ENCODE measurements at regions not wholly inside any gene's neighbourhood (a gene's known extent, or its start where the extent isn't known, plus 50 kb on each side); places are given as distances from the start of the nearest gene placed in this dataset.

DNA sequence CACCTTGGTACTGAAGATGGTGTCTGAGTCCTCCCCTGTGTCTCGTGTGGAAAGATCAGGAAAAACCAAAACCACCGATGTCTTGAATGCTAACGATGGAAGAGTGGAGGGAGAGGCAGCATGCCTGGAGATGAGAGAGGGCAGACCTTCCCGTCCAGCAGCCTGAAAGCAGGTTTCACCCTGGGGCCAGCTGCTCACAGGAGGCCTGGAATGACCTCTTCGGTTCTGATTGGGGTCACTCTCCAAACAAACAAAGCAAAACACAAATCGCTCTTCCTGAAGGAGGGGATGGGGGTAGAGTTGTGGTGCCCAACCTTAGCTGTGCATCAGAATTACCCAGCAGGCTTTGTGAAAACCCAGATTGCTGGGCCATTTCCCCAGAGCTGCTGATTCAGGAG, 142.3 kb upstream of the SOX1 start:
- DNase-seq (ENCODE audit: low spot score) (no peak), FAIRE-seq (no peak)

DNA sequence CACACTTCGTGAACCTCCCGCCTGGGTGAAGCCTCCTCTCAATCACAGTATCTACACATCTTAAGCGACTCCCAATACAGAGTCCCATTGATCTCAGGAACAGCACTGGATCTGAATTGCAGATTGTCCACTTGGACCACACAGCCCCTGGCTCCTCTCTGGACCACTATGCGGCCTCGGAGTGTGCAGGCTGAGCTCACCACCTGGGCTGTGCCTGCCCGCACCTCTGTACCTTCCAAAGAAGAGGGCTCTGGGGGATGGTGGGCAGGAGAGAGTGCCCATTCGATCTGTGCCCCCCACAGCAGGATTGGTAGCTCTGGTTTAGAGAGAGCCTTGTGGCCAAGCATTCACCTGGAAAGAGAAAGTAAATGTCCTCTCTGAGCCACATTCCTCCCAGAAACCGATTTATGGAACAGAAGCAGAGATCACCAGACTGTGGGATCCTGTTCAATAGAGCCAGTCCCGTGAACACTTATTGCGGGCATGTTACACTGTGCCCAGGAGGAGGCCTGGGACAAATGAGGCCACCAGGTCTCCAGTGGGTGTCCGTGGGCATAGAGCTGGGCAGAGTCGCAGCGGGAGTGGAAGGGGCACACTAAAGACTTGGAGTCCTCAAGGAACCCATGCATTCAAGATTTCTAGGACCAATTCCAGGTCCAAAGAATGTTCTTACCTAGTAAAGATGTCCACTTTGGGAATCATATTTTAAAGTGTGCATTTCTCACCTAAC, 141.6 kb upstream of the SOX1 start:
- no peak for DNase-seq (ENCODE audit: low spot score)
- FAIRE-seq: no peak

DNA sequence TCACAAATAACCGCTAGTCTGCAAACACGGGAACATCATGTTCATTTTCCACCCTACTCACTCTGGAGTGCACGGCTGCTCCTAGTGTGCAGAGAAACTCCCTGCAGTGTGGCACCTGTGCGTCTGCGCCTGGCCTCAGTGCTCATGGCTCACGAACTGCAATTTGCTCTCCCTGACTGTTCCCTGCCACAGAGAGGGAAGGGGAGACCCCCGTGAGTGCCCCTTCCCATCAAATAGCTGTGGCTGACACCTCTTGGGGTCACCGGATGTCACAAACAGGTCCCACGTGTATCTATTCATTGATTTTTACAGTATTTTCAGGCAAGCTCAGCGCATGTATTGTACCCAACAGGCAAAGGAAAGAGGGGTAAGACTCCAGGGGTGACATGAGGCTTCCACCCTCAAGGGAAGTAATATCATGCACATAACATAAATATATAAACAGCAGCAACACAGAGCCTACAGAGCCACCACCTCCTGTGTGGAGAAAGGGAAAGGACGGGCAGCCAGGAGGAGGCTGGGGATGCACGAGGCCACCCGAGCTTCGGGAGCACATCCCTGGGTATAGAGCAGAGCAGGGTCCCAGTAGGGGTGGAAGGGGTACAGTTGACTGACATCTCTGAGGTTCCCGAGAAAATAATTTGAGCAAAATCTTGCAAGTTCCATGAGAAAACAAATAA, 140.3 kb upstream of the SOX1 start:
- DNase-seq (ENCODE audit: low spot score) (no peak), FAIRE-seq (no peak)

DNA sequence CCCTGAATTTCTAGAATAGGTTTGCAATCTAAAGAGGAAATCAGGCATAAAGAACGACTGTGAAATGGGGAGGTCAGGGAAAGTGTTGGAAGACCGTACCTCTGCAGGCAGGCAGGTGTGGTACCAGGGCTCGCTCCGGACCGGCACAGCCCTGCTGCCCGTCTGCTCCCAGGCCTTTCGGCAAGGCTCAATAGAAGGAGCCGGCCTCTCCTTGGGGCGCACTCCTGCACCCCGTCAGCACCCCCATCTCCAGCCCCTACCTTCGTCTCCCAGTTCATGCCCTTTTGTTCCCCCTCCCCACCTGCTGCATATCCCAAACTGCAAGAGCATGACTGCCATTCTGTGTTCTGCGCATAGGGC, 139.8 kb upstream of the SOX1 start:
- DNase-seq (ENCODE audit: low spot score): no peak
- no peak for FAIRE-seq

DNA sequence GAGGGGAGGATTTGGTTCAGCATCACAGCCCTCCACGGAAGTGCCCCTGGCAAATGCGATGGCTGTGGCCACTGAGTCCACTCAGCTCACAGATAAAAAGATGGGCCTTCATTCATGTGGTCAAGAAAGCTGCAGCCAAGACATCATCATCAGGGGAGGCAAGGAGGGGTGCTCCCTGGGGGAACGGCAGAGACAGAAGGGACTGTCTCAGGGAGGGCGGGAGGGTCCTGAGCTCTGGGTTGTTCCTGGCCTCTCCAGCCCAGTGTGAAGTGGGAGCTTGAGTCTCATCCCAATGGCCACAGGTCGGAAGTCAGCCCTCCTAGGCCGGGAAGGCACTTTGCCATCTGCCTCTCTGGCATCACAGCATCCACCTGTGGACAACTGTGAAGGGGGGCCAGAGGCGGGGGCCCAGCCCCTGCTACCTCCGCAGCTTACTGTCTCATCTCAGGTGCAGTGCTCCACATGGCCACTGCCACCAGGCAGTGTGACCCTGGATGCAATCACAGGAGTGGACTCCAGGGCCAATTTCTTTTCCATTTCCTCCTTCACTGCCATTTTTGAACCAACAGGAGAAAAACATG, 137.8 kb upstream of the SOX1 start:
- FAIRE-seq: no peak
- no peak for DNase-seq (ENCODE audit: low spot score)

DNA sequence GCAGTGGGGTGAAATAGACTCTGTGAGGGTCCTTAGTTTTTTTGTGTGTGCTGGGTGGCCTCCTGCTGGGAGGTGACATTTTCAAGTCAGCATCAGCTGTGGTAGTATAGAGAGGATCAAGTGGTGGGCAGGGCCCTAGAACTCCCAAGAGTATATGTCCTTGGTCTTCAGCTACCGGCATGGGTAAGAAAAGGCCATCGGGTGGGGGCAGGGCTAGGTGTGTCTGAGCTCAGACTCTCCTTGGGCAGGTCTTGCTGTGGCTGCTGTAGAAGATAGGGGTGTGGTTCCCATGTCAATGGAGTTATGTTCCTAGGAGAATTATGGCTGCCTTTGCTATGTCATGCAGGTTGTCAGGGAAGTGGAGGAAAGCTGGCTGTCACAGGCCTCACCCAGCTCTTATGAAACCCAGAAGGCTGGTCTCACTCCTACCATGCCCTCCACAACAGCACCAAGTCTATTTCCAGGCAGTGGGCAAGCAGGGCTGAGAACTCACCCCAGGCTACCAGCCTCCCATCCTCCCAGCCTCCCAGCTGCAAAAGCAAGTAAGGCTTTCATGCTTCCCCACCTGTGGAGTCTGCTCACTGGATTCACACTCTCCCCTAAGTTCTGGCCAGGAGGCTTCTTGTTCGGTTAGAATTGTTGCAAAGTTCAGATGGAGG, 130.6 kb upstream of the SOX1 start:
- FAIRE-seq: no peak
- DNase-seq (ENCODE audit: low spot score): no peak

DNA sequence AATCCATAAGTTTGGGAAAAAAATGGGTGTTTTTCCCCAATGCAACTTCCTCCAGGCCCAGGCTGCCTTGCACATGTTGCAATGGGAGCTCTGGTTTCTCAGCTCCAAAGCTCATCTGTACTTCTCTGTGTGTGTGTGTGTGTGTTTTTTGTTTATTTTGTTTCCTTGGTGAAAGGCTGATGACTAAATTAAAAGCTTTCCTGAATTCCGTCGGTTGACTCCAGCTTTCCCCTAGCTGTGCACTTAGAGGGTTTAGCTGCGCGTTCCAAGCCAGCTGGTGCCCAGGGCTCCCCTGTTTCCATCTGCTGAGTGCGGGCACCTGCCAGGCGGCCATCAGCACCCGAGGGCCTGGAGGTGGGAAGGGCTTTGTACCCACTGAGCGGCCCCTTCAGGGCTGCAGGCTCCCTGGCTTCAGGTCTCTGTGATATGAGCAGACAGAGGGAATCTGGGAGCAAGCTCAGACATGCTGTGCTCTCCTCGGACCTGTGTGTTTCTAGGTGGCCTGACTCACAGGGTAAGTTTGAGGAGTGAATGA, 129.1 kb upstream of the SOX1 start:
- DNase-seq (ENCODE audit: low spot score) (no peak), FAIRE-seq (no peak)

DNA sequence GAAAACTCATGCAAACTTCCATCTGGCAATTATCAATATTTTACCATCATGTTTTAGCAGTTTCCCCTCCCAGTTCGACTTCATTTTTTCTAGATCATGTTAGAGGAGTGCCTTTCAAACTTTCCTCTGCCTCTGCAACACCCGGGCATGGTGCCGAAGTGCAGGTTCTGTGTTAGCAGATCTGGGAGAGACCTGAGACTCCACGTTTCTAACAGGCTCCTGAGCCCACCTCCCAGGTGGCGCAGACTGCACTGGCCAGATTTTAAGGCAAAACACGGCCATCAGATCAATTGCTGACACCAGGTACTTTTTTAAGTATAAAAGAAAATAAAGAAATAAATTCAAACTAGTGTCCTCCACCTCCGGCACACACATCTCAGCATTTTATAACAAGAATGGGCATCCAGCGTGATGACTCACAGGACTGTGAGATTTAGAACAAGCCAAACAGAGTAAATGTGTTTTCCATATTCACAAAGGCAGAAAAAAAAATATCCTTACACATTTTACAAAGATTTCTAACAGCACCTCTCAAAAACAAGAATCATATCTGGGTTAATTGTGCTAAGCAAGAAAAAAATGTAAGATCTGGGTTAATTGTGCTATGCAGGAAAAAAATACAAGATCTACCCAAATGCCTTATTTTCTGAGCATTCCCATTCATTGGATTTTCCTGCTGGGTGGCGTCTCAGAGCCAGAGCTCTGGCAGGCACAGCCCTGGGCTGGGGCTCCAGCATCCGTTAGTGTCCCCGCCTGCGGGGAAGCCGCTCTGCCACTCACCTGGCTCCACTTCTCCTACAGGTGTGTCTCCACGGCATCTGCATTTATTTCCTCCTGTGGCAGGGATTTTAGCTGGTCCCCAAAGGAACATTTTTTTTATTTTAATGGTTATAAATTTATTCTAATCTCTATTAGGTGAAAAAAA, 127.9 kb upstream of the SOX1 start:
- FAIRE-seq (no peak), DNase-seq (ENCODE audit: low spot score) (no peak)

DNA sequence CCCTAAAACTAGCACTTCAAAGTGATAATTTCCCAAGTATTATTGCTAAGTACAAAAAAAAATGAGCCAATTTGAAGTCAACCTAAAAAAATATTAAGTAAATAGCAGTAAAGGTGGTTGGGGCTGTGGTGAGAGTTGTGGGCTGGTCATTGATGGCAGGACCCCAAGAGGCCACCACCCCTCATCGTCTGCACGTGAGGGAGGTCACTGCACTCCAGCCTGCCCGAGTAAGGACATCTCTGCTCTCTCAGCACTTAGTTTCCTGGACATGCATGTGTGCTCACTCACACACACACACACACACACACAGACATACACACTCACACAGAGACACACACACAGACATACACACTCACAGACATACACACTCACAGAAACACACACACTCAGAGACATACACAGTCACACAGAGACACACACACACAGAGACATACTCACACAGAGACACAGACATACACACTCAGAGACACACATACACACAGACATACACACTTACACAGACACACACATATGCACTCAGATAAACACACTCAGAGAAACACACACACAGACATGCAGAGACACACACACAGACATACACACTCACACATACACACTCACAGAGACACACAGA, 127.2 kb upstream of the SOX1 start:
- peak; percentile 98 for FAIRE-seq
- no peak for DNase-seq (ENCODE audit: low spot score)

DNA sequence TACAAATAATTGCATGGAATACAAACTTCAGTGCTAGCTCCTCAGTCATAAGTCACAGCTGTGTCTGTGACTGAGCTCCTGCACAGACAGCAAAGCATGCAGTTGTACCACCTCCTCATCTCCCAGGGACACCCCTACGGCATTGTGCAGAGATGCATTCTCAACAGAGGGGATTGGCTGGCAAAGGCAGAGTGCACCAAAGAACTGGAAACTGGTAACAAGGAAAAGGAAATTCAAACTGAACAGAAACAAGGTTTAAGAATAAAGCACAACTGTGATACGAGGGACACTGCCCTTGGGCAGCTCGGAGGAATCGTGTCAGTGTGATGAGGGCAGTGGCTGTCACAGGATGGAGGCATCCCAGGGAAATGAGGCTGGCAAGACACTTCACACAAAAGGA, 126.1 kb upstream of the SOX1 start:
- FAIRE-seq: peak; percentile 62

DNA sequence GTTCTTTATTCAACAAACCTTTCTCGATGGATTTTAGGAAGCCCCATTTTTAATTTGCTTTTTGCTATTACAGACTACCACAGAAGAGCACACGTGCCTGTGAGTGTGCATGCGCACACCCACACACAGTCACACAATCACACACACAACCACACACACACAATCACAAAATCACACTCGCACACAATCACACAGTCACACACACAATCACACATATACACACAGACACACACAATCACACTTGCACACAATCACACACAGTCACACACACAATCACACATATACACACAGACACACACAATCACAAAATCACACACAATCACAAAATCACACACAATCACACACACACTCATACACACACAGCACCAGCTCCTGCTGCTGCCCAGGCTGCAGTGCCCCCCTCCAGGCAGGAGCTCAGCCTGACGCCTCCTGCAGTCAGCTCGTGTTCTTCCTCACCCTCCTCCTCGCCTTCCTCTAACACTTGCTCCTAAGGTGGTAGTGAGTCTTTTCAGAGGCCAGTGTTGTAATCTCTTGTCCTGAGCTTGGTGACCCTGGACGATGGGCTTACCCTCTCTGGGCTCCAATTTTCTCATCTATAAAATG, 125.0 kb upstream of the SOX1 start:
- DNase-seq (ENCODE audit: low spot score): no peak
- FAIRE-seq: peak; percentile 96

More for the DNA sequence above, 126.1 kb upstream of the SOX1 start:
- DNase-seq (ENCODE audit: low spot score): no peak

DNA sequence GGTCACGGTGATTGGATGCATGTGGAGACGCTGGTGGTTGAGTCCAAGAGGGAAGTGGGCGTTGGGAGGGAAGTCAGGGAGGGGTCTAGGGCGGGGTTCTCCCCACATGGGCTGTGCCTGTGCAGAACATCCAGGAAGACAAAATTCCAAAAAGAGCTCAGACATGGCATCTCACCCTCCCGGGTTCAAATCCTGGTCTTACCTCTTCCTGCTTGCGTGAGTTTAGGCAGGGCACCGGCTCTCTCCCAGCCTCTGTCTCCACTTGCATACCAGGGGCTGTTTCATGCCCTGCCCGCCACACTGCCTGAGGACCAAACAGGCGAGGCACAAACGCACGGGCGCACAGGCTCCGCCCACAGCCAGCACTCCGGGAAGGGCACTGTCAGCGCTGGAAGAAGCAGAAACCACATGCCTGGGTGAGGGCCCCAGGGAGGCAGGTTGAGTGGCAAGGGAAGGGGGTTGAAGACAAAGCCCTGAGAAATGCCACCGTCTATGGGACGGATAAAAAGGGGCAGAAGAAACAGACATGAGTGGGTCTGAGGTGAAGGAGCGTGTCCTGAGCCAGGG, 123.6 kb upstream of the SOX1 start:
- no peak for FAIRE-seq
- DNase-seq (ENCODE audit: low spot score): no peak

DNA sequence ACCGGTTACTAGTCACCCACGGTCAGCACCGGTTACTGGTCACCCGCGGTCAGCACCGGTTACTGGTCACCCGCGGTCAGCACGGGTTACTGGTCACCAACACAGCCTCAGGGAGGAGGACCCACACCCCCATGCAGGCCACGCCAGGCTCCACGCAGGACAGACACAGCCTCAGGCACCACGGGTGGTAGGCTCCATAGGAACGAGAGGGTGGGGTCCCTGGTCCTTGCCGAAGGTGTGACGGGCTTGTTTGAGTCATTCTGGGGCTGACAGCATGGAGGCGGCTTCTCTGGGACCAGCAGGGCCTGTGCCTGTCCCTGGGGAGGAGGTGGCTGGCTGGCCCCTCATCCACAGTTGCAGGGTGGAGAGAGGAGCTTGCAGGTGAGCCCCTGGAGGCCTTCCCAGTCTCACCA, 122.8 kb upstream of the SOX1 start:
- FAIRE-seq (no peak), DNase-seq (ENCODE audit: low spot score) (no peak)

DNA sequence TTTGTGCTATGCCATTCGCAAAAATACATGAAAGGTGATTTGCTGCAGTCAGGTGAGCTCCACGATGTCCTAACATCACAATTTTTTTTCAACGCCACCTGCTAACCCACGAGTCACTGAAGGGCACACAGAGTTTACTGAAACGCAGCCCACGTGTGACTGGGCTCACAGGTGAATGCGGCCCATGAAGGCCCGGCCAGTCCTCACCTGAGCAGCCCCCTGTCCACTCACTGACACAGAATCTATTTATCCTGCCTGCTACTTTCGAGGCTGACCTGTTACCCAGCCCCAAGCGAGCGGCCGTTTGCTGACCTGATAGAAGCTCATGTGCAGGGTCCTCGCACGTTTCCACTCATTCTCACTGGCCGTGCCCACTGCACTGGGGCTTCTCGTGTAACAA, 121.9 kb upstream of the SOX1 start:
- DNase-seq (ENCODE audit: low spot score): no peak
- no peak for FAIRE-seq

DNA sequence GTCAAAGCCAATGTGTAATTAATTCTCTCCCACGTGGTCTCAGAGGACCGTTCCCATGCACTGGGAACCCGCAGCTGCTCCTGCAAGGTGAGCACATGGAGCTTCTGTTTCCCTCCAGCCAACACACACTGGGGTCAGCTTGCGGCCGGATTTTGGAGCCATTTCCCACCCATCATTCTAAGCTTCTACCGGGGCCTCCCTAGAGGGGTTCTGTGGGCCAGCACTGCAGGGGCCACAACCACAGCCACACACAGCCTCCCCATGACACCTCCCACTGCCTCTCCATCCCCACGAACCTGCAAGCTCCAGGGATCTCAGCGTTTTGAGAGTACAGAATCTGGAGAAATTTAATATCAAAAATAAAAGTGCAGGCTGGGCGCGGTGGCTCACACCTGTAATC, 120.7 kb upstream of the SOX1 start:
- DNase-seq (ENCODE audit: low spot score) (no peak), FAIRE-seq (no peak)

DNA sequence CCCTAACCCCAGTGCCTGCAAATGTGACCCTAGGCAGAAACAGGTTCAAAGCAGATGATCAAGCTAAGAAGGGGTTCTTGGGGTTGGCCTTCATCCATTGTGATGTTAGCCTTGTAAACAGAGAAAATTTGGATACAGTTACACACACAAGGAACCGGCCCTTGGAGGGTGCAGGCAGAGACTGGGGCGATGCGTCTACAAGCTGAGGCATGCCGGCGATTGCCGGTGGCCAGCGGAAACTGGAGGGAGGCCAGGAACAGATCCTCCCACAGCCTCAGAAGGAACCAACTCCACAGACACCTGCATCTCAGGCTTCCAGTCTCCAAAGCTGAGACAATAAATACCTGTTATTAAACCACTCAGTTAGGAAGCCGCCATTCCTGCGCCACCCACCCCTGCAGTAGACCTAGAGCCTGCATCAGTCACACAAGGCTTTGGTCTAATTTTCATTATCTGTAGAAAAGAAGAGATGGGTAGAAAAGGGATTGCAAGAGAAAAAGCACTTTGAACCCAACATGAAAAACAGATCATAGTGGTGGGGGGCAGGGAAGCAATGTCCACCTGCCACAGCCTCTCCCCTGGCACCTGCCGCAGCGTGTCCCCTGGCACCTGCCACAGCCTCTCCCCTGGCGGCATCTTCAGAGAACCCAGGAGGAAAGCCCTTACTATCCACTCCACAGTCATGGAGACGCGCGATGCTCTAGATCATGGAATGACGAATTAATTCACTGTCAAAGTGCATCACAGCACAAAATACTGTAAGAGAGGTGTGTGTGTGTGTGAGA, 119.7 kb upstream of the SOX1 start:
- DNase-seq (ENCODE audit: low spot score): peak; percentile 61
- no peak for FAIRE-seq

DNA sequence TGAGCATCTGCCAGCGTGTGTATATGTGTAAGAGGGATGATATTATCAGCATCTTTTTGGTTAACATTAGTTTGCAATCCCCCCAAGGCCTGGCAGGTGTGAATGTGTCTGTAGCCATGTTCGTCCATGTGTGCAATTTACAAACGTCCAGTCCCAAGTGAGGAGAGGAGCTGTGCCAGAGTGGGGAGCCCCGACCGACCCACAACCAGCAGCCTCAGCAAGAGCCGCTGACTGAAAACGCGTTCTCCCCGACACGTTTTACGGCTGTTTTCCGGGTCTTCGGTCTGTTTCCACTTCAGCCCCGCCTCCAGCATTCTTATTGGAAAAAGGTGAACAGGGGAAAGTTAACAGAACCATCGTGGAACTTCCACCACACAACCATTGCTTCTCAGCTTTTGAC, 119.1 kb upstream of the SOX1 start:
- FAIRE-seq (no peak), DNase-seq (ENCODE audit: low spot score) (no peak)

DNA sequence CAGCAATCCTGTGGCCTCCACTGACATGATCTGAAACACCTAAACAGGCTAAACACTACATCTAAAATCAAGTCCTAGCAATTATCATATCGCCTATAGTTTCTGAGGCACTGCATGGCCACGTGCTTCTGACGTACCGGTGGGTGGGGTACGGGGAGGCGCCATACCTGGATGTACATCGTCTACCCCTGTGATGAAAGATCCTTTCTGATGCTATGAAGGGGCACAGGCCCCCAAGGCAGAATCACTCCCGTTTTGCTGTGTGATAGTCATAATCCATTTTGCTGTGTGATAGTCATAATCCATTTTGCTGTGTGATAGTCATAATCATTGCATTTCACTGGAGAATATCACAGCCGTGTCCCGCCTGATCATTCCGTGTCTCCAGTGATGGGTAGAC, 118.7 kb upstream of the SOX1 start:
- no peak for DNase-seq (ENCODE audit: low spot score)
- FAIRE-seq: peak; percentile 62

DNA sequence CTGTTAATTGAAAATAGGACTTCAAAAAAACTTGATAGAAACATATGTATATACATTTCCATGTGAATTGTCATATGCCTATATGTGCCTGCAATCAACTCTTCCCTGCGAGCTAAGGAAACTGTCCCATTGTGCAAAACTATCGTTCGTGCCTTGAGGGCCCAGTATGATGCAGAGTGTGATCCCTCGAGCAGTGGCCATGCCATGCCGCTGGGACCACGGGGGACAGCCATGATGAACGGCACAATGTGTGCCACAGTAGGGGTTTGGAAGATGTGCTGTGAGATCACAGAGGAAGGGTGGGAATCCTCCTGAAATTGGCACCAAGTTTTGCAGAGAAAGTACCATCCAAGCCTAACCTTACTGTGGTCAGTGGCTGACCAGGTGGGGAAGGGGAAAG, 118.1 kb upstream of the SOX1 start:
- FAIRE-seq (no peak), DNase-seq (ENCODE audit: low spot score) (no peak)

All from urothelium cell line (cell line).